HG03045 (cell line): ENCODE measurements at regions not wholly inside any gene's neighbourhood (a gene's known extent, or its start where the extent isn't known, plus 50 kb on each side); places are given as distances from the start of the nearest gene placed in this dataset.

ENCODE experiments used
- ATAC-seq: cut with Tn5 transposase; IDR thresholded peaks from one replicate; pipeline ENCODE4 v1.9.1; 2021; ENCODE audit warnings: mild to moderate bottlenecking, moderate library complexity; ENCODE audit not compliant: unreplicated experiment

DNA sequence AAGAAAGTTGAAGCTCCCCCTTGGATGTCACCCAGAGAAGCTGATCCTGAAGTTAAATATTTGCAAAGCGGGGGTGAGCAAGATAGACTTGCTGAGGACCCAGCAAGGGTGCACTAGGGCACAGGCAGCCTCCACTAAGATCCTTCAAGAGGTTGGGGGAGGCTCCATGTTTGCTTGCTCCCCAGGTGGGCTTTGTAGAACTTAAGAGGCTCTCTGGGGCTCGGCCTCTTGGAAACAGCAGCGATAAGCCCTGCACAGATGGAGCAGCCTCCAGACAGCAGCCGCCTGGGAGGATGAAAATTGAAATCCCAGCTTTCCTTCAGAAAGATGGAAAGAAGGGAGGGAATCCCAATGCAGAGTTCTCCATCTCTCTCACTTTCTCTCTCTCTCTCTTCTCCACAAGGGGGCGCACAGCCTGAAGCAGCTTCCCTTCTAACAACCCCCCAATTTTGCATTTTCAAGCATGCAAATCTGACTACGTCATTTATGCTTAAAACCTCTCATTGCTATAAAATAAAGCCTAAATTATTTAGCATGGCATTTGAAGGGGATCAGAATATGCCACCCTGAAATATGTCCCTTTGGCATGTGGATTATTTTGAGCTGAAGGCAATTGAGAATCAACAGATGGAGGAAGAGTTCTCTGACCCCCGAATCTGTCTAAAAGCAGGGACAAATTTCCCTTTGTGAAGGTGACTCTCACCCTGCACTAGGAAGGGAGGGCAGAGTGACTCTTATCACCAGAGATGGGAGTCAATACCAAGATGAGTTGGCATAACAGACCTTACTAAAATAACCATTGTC lies 185.7 kb upstream of the KLHL29 start:
- no peak for ATAC-seq

GRCh38 chr2:23200068-23200786 lies 184.8 kb upstream of the KLHL29 start:
- no peak for ATAC-seq

DNA sequence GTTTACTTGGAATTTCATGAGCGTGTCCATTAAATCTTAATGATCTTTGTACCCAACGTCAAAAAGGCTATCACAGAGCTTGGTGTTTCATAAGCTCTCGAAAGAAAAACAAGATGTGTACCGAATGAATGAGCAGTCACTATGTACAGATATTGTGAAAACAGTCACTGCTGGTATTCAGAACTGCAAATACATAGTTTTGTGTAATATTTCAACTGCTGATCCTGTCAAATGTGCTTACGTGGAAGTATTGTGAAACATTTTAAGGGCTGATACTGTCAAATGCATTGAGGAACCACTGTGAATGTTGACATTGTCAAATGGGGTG lies 184.2 kb upstream of the KLHL29 start:
- ATAC-seq = no peak

DNA sequence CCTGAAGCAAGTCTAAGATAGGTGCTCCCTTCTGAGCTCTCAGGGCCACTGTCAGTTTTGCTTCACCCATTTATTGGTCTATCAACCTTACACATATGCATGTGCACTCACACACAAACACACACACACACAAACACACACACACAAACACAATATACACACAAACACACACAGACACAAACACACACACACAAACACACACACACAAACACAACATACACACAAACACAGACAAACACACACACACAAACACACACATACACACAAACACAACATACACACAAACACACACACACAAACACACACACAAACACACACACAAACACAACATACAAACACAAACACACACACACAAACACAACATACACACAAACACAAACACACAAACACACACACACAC lies 181.6 kb upstream of the KLHL29 start:
- no peak for ATAC-seq

DNA sequence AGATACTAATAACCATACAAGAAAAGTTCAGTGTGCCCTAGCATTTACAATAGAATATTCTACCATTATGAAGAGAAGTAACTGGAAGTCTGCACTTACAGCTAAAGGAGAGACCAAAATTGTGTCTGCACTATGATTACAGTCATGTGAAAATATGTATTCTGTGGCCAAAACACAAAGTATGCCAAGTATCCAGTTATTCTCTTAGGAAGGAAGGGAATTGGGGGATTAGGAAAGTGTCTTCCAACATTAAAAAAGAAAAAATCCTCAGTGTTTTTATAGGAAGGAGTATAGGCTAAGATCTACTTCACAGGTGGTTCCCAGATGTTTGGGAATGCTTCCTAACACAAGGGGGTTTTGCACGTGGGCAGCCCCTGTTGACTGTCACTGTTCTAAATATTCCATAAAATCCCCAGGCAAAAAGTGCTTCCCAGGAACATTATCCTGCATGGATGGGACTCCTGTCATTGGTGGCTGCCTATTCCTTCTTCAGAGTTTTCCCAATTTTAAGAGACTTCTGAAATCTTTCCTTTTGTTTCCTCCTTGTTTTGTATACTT lies 180.2 kb upstream of the KLHL29 start:
- no peak for ATAC-seq

- ATAC-seq = no peak
Measured at GRCh38 chr2:23206650-23207049, 178.3 kb upstream of the KLHL29 start.

DNA sequence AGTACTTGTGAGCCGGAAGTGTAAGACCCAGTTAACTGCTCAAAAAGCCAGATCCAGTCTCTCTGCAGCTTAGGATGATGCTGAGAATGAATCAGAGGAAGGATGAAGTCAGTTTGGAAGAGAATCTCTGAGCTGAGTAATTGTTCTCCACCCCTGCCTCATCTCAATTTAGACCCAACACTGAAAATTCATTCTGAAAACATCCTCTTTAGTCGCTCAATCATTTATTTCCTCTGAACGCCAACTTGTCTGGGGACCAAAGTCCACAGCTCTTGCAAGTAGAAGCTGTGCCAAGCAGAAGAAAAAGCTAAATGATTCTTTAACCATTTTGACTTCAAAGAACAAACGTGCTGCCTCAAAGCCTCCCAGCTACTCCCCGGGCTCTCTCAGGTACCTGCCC lies 177.1 kb upstream of the KLHL29 start:
- ATAC-seq = no peak

DNA sequence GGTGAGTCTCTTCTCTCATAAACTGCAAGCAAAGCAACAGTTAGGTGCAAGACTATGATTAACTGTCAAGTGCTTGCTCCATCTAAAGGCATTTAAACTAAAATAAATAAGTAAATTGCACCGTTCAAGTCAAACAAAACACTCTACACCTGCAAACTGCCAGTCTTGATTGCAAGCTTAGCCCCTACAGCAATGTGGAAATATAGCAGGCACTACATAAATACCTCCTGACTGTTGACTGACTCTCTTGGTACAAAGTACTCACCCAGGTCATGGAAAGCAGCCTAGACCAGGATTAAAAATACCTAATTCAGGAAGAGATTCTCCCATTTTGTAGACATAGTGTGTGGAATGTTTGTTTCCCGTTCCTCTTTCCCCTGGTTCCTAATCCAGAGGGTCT lies 176.6 kb upstream of the KLHL29 start:
- ATAC-seq = no peak

GRCh38 chr2:23209059-23209458 lies 175.9 kb upstream of the KLHL29 start:
- no peak for ATAC-seq

DNA sequence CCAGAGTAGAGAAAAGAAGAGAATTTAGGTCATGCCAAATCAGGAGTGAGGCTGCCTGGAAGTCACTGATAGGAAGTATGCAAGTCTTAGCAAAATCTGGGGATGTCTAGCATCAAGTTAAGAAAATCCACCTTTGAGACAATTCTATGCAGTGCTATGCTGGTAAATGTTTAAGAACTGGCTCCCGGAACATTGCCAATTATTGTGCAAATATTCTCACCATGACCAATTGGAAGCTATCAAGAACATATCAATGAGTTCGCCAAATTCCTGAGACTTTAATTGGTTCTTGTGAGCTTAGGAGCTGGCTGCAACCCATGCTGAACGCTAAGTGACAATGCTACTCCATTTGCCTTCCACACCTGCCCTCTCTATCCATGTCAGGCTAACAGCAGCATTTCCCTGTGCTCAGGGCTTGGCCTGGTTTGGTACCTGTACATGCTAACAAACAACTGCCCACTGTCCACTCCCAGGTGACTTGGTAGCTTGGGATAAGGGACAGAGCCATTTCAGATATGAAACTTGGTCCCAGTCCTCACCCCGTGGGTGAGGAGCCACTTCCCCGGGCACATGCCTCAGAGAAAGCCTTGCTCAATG lies 172.9 kb upstream of the KLHL29 start:
- no peak for ATAC-seq

DNA sequence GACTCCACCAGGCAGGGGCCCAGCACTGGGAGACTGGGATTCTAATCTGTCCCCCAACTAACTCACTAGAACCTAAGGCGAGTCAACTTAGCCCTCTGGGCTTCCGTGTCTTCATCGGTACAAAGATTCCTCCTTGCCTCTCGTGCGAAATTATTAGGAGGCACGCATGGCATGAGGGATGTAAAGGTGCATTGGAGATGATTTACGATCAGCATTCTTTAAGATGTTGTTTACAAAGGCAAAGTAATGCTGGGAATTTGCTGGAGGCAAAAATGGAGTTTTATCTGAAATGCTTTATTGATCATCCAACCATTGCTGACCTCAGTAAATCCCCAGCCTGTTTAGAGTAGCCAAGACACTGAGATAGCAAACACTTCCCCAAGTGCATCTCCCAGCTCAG lies 171.8 kb upstream of the KLHL29 start:
- ATAC-seq = no peak

DNA sequence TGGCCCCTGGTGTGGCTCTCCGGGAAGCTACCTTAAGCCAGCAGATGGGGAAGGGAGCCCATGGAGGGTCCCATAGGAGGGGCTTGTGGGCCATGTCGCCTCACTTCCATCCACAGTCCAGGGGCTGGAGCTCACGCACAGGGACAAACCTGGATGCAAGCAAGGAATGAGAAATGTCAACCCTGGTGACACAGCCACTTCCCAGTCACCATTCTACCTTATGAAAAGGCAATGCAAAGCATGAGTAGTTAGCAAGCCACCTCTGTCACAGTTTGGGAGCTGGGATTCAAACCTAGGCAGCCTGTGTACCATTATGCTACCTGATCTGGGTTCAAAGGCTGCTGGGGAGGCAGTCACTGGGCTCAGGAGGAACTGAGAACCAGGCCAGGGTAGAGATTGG lies 170.0 kb upstream of the KLHL29 start:
- no peak for ATAC-seq

DNA sequence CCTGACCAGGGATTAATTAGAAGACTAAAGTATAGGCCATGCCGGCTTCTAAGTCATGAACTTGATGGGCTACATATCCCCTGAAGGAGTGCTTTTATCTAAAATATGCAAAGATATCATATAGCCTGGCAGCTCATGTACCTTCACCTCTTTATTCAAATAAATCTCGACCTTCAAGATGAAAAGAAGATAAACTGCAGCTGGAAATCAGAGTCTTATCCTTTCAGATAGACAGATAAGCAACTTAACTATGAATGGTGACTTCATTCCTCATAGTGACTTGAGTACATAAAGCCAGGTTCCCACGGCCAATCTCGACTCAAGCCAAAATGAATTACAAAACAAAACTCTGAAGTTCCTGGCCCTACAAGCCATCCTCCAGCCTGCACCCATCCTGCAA lies 165.3 kb upstream of the KLHL29 start:
- ATAC-seq = no peak

DNA sequence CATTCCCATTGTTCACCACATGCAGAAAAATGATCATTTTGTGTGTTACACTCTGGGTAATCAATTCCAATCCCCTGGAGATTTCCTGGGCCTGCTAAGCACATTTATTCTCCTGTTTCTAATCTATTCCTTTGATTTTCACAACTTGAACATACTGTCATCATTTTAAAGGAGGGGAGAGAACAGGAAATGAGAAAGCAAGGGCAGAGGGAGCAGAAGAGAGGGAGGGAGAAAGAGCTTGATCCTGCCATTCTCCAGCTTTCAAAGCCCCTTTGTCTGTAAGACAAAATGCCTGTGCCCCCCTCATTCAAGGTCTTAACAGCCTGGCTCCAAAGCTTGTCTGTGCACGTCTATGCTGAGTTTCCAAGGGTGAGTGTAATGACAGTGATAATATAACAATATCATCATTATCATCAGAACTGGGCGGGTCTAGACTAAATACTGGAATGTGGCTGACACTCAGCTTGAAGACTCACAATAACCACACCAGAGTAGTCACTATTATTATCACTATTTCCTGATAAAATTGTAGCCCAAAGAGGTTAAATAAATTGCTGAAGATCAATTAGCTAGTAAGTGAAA lies 164.4 kb upstream of the KLHL29 start:
- ATAC-seq = no peak

- ATAC-seq = no peak
Measured at GRCh38 chr2:23221236-23221635, 163.7 kb upstream of the KLHL29 start.

GRCh38 chr2:23221901-23222300 lies 163.1 kb upstream of the KLHL29 start:
- ATAC-seq = no peak

DNA sequence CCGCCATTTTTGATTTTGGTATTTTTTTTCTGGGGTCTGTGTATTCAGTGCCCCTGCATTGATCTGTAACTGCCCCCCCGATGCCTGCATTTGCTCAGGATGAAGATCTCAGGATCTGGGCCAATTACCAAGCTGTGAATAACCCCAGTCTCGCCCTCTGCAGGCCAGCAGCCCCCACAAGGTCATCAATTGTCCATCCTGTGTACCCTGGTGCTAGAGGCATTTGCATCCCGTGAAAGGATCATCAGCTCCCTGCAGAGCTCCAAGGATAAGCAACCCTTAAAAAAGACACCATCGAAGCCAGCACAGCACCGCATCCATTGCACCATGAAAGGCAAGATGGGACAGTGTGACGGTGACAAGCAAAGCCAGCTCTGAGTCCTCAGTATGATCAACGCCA lies 154.1 kb upstream of the KLHL29 start:
- no peak for ATAC-seq

DNA sequence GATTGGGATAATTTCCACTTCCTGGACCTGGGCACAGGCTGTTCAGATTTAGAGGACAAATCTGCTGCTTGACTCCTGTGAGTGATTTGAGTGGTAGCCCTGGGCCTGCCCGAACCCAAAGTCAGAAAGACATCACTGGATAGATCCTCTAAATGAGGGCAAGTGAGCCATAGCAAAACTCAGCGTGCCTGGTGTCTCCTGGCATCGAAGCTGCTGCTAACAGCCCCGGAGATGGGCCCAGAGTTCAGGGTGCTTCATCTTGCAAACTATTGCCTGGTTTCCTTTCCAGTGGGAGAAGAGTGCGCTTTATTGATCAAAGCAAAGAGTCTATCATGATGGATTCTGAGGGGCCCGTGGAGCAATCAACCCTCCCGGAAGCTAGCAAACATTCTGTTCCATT lies 153.1 kb upstream of the KLHL29 start:
- ATAC-seq = no peak

DNA sequence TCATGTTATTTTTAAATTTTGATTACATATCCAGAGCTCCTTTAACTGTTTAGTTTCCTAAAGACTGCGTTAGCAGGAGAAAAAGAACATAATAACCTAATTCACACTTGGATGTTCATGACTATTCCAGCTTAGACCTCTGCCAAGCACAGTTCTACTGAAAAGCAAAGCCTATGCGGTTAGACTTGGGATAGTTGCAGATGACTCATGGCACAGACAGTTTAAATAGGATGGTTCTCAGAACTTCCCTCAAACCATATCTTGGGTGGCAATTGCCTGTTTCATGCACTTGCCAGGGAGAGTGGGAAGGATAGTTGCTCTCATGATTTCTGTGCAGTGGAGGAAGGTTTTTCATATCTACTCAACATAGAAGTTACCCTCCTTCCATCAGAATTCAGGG lies 149.7 kb upstream of the KLHL29 start:
- no peak for ATAC-seq

DNA sequence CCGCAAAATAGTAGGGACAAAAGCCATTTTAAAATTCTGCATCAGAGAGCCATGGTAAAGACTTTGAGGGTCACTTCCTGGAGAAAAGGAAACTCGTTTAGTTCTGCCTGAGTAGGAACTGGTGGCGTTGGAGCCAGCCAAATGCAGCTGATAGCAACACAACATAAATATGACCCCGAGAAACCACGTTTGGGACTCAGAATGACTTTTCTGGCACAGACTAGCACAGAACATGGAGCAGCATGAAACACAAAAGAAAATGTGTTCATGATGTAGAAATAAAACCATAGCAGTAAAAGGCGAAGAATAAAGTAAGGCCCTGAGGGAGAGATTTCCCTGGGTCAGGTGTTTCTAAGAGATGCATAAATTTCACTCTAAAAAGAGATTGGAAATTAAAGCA lies 149.2 kb upstream of the KLHL29 start:
- ATAC-seq = no peak

DNA sequence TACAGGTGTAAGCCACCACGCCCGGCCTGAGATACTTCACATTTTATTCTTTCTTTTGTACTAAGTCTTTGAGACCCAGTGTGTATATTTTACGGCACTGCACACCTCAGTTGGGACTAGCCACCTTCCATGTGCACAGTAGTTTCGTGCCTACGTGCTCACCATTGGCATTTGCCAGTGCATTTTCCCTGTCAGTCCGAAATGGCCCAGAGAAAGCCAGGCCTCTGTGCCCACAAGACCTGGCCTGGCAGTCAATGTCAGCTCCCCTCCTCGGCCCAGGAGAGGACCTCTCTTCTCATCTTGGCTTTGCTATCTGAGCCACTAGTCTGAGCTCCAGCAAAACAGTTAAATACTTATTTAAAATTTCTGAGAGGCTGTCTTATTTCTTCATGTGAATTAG lies 147.8 kb upstream of the KLHL29 start:
- no peak for ATAC-seq
